Stomach (tissue), 4 donors: ENCODE measurements at regions not wholly inside any gene's neighbourhood (a gene's known extent, or its start where the extent isn't known, plus 50 kb on each side); places are given as distances from the start of the nearest gene placed in this dataset.

Experiments
- CTCF ChIP-seq, 7 experiments: fragments of 450-650 bp in 4 of 7; fragments of 200-600 bp in 3 of 7; sonication (generic) in 3 of 7; IDR thresholded peaks; one replicate each; pipeline ENCODE4 v1.5.1; 2016 to 2019; ENCODE audit warnings: antibody characterized with exemption in 7 of 7, control low read depth in 2 of 7, mild to moderate bottlenecking in 1 of 7
- EP300 ChIP-seq: sonication (generic); formaldehyde crosslinking; IDR thresholded peaks from one replicate; pipeline ENCODE4 v1.6.1; 2017; ENCODE audit warnings: antibody characterized with exemption
- POLR2AphosphoS5 ChIP-seq, 3 donors: sonication (generic); formaldehyde crosslinking; IDR thresholded peaks; one replicate each; pipeline ENCODE4 v1.6.1; 2016; ENCODE audit warnings: antibody characterized with exemption in 3 of 3

DNA sequence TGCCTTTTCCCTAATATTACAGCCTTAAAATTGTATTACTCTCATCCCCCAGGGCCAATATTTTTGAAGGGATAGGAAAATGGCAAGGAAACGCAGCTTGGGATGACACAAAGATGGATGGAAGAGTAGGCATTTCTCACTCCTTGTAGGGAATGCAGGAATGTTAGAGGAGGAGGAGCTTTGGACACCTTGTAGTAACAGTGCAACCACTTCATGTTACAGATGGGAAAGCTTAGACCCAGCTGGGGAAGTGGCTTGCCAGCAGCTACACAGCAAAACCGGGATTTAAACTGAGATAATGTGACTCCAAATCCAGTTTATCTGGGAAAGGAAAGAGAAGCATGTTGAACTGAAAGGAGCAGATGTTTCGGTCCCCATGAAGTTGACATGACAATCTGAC, 473.7 kb upstream of the DAB1 start:
- TF ChIP-seq CTCF (IDR thresholded peaks at IDR 0.05) (no peak), EP300 (no peak), POLR2AphosphoS5 (IDR thresholded peaks at IDR 0.05) (no peak)
